RWPE1 (cell line): ENCODE measurements at regions not wholly inside any gene's neighbourhood (a gene's known extent, or its start where the extent isn't known, plus 50 kb on each side); places are given as distances from the start of the nearest gene placed in this dataset.

Experiments
- CTCF ChIA-PET: fragments of 350-600 bp; sonication (Branson Sonifier 250); formaldehyde crosslinking; extraction: SDS; loops from one replicate; lab custom pipeline; 2021; lab: Yijun Ruan, JAX
- POLR2A ChIA-PET: fragments of 400-600 bp; formaldehyde crosslinking; extraction: SDS; loops from one replicate; lab custom pipeline; 2020; ENCODE audit warnings: antibody characterized with exemption; ENCODE audit not compliant: low non-redundant PET; lab: Yijun Ruan, JAX
- DNase-seq: peaks from one replicate; pipeline ENCODE4 v3.0.0; 2012; ENCODE audit warnings: low spot score
- H3K27ac ChIP-seq: fragments of 450-650 bp; 2 replicates; pipeline ENCODE4 v1.5.1; 2017
- CTCF ChIP-seq: fragments of 450-650 bp; conservative IDR thresholded peaks from 2 replicates; pipeline ENCODE4 v1.5.1; 2017; ENCODE audit warnings: low read depth, mild to moderate bottlenecking

GRCh38 chr4:82217986-82218715 lies 155.6 kb downstream of the HNRNPD start:
- ChIA-PET POLR2A (no interaction called here), CTCF (interaction anchor here (0.7 kb wide), 1 partner anchor 50 kb away, joined by 5 read pairs; no protein-coding TSS in a partner anchor)
- DNase-seq = no peak
- no peak overlapping the region for H3K27ac ChIP-seq
- 0 out of 2 replicates have a peak, but pooled peaks have one; percentile 10 for TF ChIP-seq CTCF

- no peak overlapping the region for H3K27ac ChIP-seq
- DNase-seq = no peak
- POLR2A ChIA-PET = no interaction called here
- no peak for TF ChIP-seq CTCF
- CTCF ChIA-PET = no interaction called here
Measured at GRCh38 chr4:82216219-82216618, 157.6 kb downstream of the HNRNPD start.

GRCh38 chr4:82215800-82216199 lies 158.0 kb downstream of the HNRNPD start:
- no peak overlapping the region for H3K27ac ChIP-seq
- TF ChIP-seq CTCF = no peak
- CTCF ChIA-PET = no interaction called here
- no peak for DNase-seq
- POLR2A ChIA-PET = no interaction called here

- CTCF ChIA-PET = no interaction called here
- no peak for DNase-seq
- POLR2A ChIA-PET = no interaction called here
- H3K27ac ChIP-seq = no peak overlapping the region
- TF ChIP-seq CTCF = no peak
Measured at GRCh38 chr4:82215039-82215438, 158.8 kb downstream of the HNRNPD start.

GRCh38 chr4:82213485-82214417 lies 160.0 kb downstream of the HNRNPD start:
- POLR2A ChIA-PET = no interaction called here
- no peak overlapping the region for H3K27ac ChIP-seq
- no peak for TF ChIP-seq CTCF
- CTCF ChIA-PET = interaction anchor here (0.7 kb wide), 1 partner anchor 225 kb away, joined by 3 read pairs; no protein-coding TSS in a partner anchor
- DNase-seq = no peak
